GM10266 (cell line): ENCODE measurements at regions not wholly inside any gene's neighbourhood (a gene's known extent, or its start where the extent isn't known, plus 50 kb on each side); places are given as distances from the start of the nearest gene placed in this dataset.

Source experiments
- DNase-seq: peaks from one replicate; pipeline ENCODE4 v3.0.0; 2012; ENCODE audit errors: extremely low spot score
- CTCF ChIP-seq: IDR thresholded peaks from 2 replicates; pipeline ENCODE4 v1.5.1; 2012; ENCODE audit warnings: mild to moderate bottlenecking, low read depth; ENCODE audit not compliant: control insufficient read depth, insufficient read depth; ENCODE audit errors: missing control alignments

- TF ChIP-seq CTCF: no peak
- no peak for DNase-seq
These were observed 714.7 kb downstream of the BRD1 start for GRCh38 chr22:49112661-49113626.

- no peak for TF ChIP-seq CTCF
These were observed 715.5 kb downstream of the BRD1 start for GRCh38 chr22:49112176-49112575.

GRCh38 chr22:49111085-49111484 is 716.6 kb downstream of the BRD1 start:
- no peak for TF ChIP-seq CTCF
- no peak for DNase-seq

More at GRCh38 chr22:49112176-49112575, 715.5 kb downstream of the BRD1 start:
- DNase-seq: no peak

GRCh38 chr22:49108636-49109315 is 718.9 kb downstream of the BRD1 start:
- TF ChIP-seq CTCF: no peak
- no peak for DNase-seq

GRCh38 chr22:49107961-49108530 is 719.6 kb downstream of the BRD1 start:
- DNase-seq: no peak
- no peak for TF ChIP-seq CTCF

- no peak for TF ChIP-seq CTCF
- DNase-seq: no peak
These were observed 720.1 kb downstream of the BRD1 start for GRCh38 chr22:49107561-49107960.

GRCh38 chr22:49106842-49107152 is 720.9 kb downstream of the BRD1 start:
- TF ChIP-seq CTCF: no peak
- no peak for DNase-seq
